ENCODE measurements at regions not wholly inside any gene's neighbourhood (a gene's known extent, or its start where the extent isn't known, plus 50 kb on each side); places are given as distances from the start of the nearest gene placed in this dataset.

DNA sequence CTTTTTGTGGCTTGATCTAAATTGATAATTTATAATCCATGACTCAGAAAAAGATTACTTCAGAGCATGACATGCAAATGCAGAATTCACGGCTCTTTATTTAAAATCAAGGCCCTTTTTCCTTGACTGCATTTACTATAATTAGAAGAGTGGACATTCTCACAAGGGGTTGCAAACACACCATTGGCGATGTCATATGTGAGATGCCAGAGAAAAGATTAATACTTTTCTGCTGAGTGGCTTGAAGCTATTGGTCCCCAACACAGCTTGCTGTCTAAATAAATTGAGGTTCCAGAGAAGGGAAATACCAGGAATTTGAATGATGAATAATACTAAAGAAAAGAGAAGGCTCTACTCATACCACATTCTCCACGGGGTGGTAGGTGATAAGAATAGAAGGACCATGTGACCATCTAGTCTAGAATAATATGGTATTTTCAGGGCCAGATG is 78.7 kb upstream of the ARID5B start:
- intact Hi-C loops (cut with DNase I): no loop called here
- 53 to 64% (median 53%) methylated on average over 3 of the region's 3 CpGs for WGBS, 3 donors
- H3K27me3 ChIP-seq (ENCODE audit: insufficient read depth in 3 of 3, low read length in 2 of 3): no peaks in the 10 kb centered on the region
- DNase-seq (no peak), ATAC-seq (no peak)
- TF ChIP-seq, protein P1, sequence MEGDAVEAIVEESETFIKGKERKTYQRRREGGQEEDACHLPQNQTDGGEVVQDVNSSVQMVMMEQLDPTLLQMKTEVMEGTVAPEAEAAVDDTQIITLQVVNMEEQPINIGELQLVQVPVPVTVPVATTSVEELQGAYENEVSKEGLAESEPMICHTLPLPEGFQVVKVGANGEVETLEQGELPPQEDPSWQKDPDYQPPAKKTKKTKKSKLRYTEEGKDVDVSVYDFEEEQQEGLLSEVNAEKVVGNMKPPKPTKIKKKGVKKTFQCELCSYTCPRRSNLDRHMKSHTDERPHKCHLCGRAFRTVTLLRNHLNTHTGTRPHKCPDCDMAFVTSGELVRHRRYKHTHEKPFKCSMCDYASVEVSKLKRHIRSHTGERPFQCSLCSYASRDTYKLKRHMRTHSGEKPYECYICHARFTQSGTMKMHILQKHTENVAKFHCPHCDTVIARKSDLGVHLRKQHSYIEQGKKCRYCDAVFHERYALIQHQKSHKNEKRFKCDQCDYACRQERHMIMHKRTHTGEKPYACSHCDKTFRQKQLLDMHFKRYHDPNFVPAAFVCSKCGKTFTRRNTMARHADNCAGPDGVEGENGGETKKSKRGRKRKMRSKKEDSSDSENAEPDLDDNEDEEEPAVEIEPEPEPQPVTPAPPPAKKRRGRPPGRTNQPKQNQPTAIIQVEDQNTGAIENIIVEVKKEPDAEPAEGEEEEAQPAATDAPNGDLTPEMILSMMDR (IDR thresholded peaks at IDR 0.05): no peak
- no peak overlapping the region for H3K27ac ChIP-seq
- no peaks in the 10 kb centered on the region for H3K9me3 ChIP-seq
- no peak overlapping the region for H3K4me3 ChIP-seq
- H3K36me3 ChIP-seq (ENCODE audit: insufficient read depth in 1 of 2, low read depth in 1 of 2): no peaks in the 10 kb centered on the region
- no peaks in the 10 kb centered on the region for H3K4me1 ChIP-seq

- no peaks in the 10 kb centered on the region for H3K4me1 ChIP-seq
- H3K9me3 ChIP-seq: no peaks in the 10 kb centered on the region
- no peak overlapping the region for H3K4me3 ChIP-seq
- no peak overlapping the region for H3K27ac ChIP-seq
- TF ChIP-seq, protein P1 (IDR thresholded peaks at IDR 0.05): no peak
- no peaks in the 10 kb centered on the region for H3K27me3 ChIP-seq (ENCODE audit: insufficient read depth in 3 of 3, low read length in 2 of 3)
- intact Hi-C loops (cut with DNase I): no loop called here
- DNase-seq (no peak), ATAC-seq (no peak)
- WGBS, 3 donors: 62 to 72% (median 65%) methylated on average over 5 of the region's 5 CpGs
- no peaks in the 10 kb centered on the region for H3K36me3 ChIP-seq (ENCODE audit: insufficient read depth in 1 of 2, low read depth in 1 of 2)
Measured at GRCh38 chr10:61825001-61825400, 76.5 kb upstream of the ARID5B start.

DNA sequence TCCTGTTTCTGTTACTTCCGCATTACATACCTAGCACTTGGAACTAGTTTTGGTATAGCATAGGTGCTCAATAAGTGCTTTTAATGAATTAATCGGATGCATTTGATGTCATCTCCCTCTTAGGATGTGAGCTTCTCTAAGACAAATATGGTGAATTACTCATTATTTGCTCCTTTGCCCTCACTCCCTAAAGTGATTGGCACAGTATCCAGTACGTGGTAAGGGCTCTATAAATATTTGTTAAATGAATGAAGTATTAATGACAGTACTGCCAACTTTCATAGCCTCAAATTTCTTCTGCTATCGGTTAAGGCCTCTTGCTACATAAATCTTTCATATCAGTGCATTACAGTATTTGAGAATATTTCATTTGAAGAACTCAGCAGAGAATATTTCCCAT is 75.9 kb upstream of the ARID5B start:
- Histone ChIP-seq H3K9me3 (no peaks in the 10 kb centered on the region), H3K27ac (no peak overlapping the region), H3K4me1 (no peaks in the 10 kb centered on the region), H3K27me3 (ENCODE audit: insufficient read depth in 3 of 3, low read length in 2 of 3) (no peaks in the 10 kb centered on the region), H3K4me3 (no peak overlapping the region), H3K36me3 (ENCODE audit: insufficient read depth in 1 of 2, low read depth in 1 of 2) (no peaks in the 10 kb centered on the region)
- intact Hi-C loops (cut with DNase I): no loop called here
- WGBS, 3 donors: 76 to 82% (median 78%) methylated on average over 4 of the region's 4 CpGs
- TF ChIP-seq, protein P1 (IDR thresholded peaks at IDR 0.05): no peak
- ATAC-seq (no peak), DNase-seq (no peak)

- WGBS, 3 donors: 88 to 94% (median 93%) methylated on average over 1 of the region's 1 CpG
- no peak for DNase-seq
- no peaks in the 10 kb centered on the region for H3K36me3 ChIP-seq (ENCODE audit: insufficient read depth in 1 of 2, low read depth in 1 of 2)
- H3K27me3 ChIP-seq (ENCODE audit: insufficient read depth in 3 of 3, low read length in 2 of 3): no peaks in the 10 kb centered on the region
- intact Hi-C loops (cut with DNase I): no loop called here
- no peaks in the 10 kb centered on the region for H3K4me1 ChIP-seq
- no peaks in the 10 kb centered on the region for H3K9me3 ChIP-seq
- ATAC-seq: no peak
- H3K4me3 ChIP-seq: no peak overlapping the region
- TF ChIP-seq, protein P1 (IDR thresholded peaks at IDR 0.05): no peak
- no peak overlapping the region for H3K27ac ChIP-seq
Measured at GRCh38 chr10:61828034-61828433, 73.5 kb upstream of the ARID5B start.

- TF ChIP-seq, protein P1 (IDR thresholded peaks at IDR 0.05): no peak
- no peak overlapping the region for H3K27ac ChIP-seq
Measured at GRCh38 chr10:61828788-61829187, 72.7 kb upstream of the ARID5B start.

More at GRCh38 chr10:61828788-61829187, 72.7 kb upstream of the ARID5B start:
- no peaks in the 10 kb centered on the region for H3K27me3 ChIP-seq (ENCODE audit: insufficient read depth in 3 of 3, low read length in 2 of 3)
- DNase-seq (no peak), ATAC-seq (no peak)
- H3K36me3 ChIP-seq (ENCODE audit: insufficient read depth in 1 of 2, low read depth in 1 of 2): no peaks in the 10 kb centered on the region
- H3K4me1 ChIP-seq: no peaks in the 10 kb centered on the region
- intact Hi-C loops (cut with DNase I): no loop called here
- no peak overlapping the region for H3K4me3 ChIP-seq
- H3K9me3 ChIP-seq: no peaks in the 10 kb centered on the region
- 92 to 98% (median 97%) methylated on average over 3 of the region's 3 CpGs for WGBS, 3 donors
